Erythroblast (primary cell): ENCODE measurements at regions not wholly inside any gene's neighbourhood (a gene's known extent, or its start where the extent isn't known, plus 50 kb on each side); places are given as distances from the start of the nearest gene placed in this dataset.

Experiments used
- DNase-seq, 2 experiments: peaks; one replicate each; lab custom pipeline; 2025; lab: John Stamatoyannopoulos, UW
- GATA1 ChIP-seq: IDR thresholded peaks from 2 replicates; pipeline ENCODE4 v1.6.1; 2011; ENCODE audit warnings: low read depth, mild to moderate bottlenecking, control low read depth, low read length, moderate library complexity
- POLR2A ChIP-seq: IDR thresholded peaks from 2 replicates; pipeline ENCODE4 v1.6.1; 2011; ENCODE audit warnings: mild to moderate bottlenecking, low read length

GRCh38 chr17:71948703-71949422, 172.0 kb upstream of the SOX9 start:
- DNase-seq: no peak
- TF ChIP-seq GATA1 (no peak), POLR2A (no peak)

- TF ChIP-seq GATA1 (no peak), POLR2A (no peak)
These were observed 161.7 kb upstream of the SOX9 start for GRCh38 chr17:71959154-71959553.

DNA sequence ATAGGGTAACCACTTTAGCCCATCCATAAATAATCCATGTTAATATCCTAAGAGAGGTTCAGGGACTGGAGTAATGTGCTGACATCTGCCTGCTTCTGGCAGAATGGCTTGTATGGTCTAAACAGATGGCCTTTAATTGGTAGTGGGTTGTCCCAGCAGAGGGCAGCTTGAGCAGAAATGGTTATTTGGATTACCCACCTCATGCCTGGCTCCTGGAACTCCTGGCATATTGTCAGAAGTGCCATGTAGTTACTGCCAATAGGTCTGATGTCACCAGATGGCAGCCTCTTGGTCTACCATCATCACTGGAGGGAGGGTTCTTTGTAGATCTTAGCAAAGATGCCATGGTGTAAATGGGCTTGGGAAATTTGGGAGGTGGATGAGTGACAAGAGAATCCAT, 157.5 kb upstream of the SOX9 start:
- no peak for DNase-seq
- no peak for TF ChIP-seq POLR2A
- no peak for TF ChIP-seq GATA1

More at GRCh38 chr17:71959154-71959553, 161.7 kb upstream of the SOX9 start:
- DNase-seq: no peak

GRCh38 chr17:71963791-71964190, 157.0 kb upstream of the SOX9 start:
- DNase-seq: no peak
- TF ChIP-seq POLR2A: no peak
- TF ChIP-seq GATA1: no peak

GRCh38 chr17:71964559-71964958, 156.3 kb upstream of the SOX9 start:
- no peak for TF ChIP-seq POLR2A
- no peak for TF ChIP-seq GATA1
- DNase-seq: no peak

- TF ChIP-seq GATA1: no peak
- no peak for TF ChIP-seq POLR2A
- DNase-seq: no peak
These were observed 154.8 kb upstream of the SOX9 start for GRCh38 chr17:71966055-71966454.

DNA sequence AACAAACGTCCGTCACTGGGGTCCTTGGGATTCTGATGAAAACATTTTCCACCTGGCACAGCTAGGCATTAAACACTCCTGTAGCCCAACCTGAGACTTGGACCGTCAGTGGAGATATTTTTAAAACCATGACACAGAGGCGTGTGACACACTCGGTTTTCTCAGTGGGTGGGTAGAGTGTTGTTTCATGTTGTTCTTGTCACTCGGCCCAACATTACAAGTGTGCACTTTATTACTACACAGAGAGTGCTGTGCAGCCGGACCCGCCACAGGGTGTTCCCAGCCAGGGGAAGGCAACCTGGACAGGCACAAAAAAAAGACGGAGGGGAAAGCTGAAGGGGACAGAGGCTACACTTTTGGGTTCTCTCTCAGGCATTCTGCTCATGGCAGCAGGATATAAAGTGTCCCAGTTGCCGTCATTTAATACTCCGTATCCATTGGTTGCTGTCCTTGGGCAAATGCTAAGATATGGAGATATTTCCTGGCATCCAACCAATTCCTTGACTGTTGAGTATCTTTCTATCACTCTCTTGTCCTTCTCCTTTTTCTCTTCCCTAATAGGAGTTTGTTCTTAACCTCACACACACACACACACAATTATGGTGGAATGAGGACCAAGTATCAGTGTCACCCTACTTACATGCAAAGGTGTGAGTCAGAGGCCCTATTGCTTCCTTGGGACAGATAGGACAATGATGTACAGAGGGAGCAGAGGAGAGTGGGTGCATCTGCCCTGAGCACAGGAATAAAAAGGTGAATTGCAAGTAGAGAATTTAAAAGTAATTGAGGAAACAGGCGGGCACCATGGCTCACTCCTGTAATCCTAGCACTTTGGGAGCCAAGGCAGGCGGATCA, 154.1 kb upstream of the SOX9 start:
- TF ChIP-seq GATA1: no peak
- no peak for TF ChIP-seq POLR2A
- DNase-seq: no peak

- no peak for DNase-seq
- TF ChIP-seq GATA1 (no peak), POLR2A (no peak)
These were observed 151.3 kb upstream of the SOX9 start for GRCh38 chr17:71969500-71969899.

DNA sequence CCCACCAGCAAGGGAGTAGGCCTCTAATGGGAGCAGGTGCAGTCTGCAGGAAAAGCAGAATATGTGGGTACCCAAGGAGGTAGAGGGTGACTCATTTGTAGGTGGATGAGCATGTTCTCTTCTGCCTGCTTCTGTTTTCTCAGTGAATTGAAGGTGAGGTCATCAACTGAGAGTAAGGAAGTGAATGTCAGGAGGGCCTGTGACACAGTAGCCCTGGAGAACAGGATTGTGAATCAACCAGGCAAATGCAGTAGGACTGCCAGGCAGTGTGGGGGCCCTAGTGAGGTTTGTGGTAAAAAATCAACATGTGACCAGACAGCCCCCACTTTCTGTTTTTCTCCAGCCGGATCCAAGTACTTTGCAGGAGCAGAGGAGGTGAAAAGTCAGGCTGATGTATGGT, 150.5 kb upstream of the SOX9 start:
- no peak for TF ChIP-seq GATA1
- no peak for TF ChIP-seq POLR2A
- DNase-seq: no peak

- TF ChIP-seq GATA1 (no peak), POLR2A (no peak)
- DNase-seq: no peak
These were observed 146.8 kb upstream of the SOX9 start for GRCh38 chr17:71974051-71974450.

DNA sequence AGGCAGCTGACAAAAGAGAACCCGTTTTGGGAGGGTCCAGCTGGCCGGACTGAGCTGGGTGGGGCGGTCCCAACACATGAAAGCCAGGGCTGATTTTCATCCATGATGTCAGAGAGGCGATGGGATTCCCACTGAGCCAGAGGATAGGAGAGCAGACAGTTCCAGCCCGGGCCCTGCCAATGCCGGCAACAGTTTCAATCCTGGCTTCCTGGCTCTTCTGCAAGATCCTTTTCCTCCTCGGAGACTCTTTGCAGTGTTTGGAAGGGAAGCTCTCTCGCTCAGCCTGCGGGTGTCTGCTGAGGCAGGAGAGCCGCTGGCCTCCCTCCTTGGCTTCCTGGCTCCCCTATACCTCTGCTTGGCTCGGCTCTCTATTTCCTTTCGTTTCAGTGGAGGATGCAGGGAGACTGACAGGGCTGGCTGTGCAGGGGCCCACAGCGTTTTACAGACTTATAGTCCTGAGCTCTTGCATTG, 145.5 kb upstream of the SOX9 start:
- DNase-seq: no peak
- TF ChIP-seq POLR2A: no peak
- TF ChIP-seq GATA1: no peak

GRCh38 chr17:71976011-71976649, 144.7 kb upstream of the SOX9 start:
- no peak for TF ChIP-seq POLR2A
- no peak for DNase-seq

GRCh38 chr17:71978435-71978834, 142.4 kb upstream of the SOX9 start:
- TF ChIP-seq GATA1 (no peak), POLR2A (no peak)
- DNase-seq: no peak

DNA sequence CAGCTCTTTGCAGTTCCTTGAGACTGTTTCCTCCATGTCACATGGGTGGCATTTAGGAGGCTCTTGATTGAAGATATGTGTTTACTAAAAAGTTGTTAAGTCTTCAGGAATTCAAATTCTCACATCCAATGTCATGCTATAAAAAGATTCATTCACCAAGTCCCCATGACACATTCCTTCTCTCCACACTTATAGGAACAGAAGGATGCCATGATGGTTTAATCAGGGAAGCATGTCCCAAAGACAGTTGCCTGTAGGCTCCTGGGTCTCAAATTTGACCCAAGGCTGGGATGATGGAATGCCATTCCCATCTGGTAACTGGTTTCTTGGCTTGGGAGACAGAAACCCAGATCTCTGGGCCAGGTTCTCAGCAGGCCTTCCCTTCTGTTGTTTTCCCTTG, 140.6 kb upstream of the SOX9 start:
- no peak for DNase-seq
- TF ChIP-seq GATA1 (no peak), POLR2A (no peak)

GRCh38 chr17:71983828-71984227, 137.0 kb upstream of the SOX9 start:
- DNase-seq: no peak
- no peak for TF ChIP-seq GATA1
- TF ChIP-seq POLR2A: no peak
